ENCODE measurements at regions not wholly inside any gene's neighbourhood (a gene's known extent, or its start where the extent isn't known, plus 50 kb on each side); places are given as distances from the start of the nearest gene placed in this dataset.

DNA sequence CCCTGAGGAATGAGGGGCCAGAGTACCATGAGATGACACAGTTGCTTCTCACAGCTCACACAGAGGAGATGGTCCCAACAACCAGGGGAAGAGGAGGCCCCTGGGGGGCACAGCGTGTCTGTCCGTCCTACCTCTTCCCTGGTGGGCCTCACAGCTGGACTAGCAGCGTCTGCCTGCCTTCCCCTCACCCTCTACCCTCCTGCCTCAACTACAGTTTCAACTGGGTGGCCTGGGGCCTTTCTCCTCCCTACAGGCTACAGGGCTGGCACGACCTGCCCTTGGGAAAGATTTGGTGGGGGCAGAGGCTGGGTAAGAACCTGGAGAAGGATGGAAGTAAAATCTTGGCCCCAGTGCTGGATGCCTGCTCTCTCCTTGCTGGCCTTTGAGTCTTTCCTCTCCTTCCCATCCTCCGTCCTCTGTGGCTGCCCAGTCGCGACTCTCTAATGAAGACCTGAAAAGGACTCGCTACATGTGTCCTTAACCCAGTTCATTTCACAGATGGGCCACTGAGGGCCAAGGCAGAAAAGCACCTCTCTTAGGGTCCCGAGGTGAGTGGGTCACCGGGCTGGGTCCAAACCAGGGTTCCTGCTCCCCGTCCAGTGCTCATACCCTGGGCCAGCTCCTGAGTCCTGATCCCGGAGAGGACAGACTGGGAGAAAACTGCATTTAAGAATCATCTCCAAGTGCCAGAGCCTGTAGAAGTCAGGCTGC lies 232.5 kb downstream of the BCL11B start:
- H3K36me3 ChIP-seq (ENCODE audit: control insufficient read depth in 2 of 2, insufficient read depth in 2 of 2, low read length in 1 of 2) = no peaks in the 10 kb centered on the region
- WGBS = 98% methylated on average over 12 of the region's 12 CpGs
- no peak for DNase-seq (ENCODE audit: low read depth in 6 of 9, low spot score in 9 of 9)
- H3K4me1 ChIP-seq (ENCODE audit: control insufficient read depth in 2 of 2, insufficient read depth in 2 of 2, low read length in 2 of 2) = peaks cover 10 to 31% of the 10 kb centered on the region in 2 donors
- H3K9me3 ChIP-seq (ENCODE audit: control insufficient read depth in 2 of 2, insufficient read depth in 1 of 2, low read length in 1 of 2) = no peaks in the 10 kb centered on the region
- H3K27ac ChIP-seq (ENCODE audit: low read depth in 1 of 2, low read length in 1 of 2) = no peak overlapping the region
- H3K4me3 ChIP-seq (ENCODE audit: low read length in 2 of 2) = no peak overlapping the region
- no peaks in the 10 kb centered on the region for H3K27me3 ChIP-seq (ENCODE audit: control insufficient read depth in 2 of 2, insufficient read depth in 1 of 2, low read length in 1 of 2)

GRCh38 chr14:99040052-99040451 lies 231.9 kb downstream of the BCL11B start:
- H3K4me3 ChIP-seq (ENCODE audit: low read length in 2 of 2) = no peak overlapping the region
- no peak overlapping the region for H3K27ac ChIP-seq (ENCODE audit: low read depth in 1 of 2, low read length in 1 of 2)
- DNase-seq (ENCODE audit: low read depth in 6 of 9, low spot score in 9 of 9) = no peak
- WGBS = 94% methylated on average over 18 of the region's 18 CpGs
- no peaks in the 10 kb centered on the region for H3K9me3 ChIP-seq (ENCODE audit: control insufficient read depth in 2 of 2, insufficient read depth in 1 of 2, low read length in 1 of 2)
- peaks cover 10 to 31% of the 10 kb centered on the region in 2 donors for H3K4me1 ChIP-seq (ENCODE audit: control insufficient read depth in 2 of 2, insufficient read depth in 2 of 2, low read length in 2 of 2)
- no peaks in the 10 kb centered on the region for H3K36me3 ChIP-seq (ENCODE audit: control insufficient read depth in 2 of 2, insufficient read depth in 2 of 2, low read length in 1 of 2)
- no peaks in the 10 kb centered on the region for H3K27me3 ChIP-seq (ENCODE audit: control insufficient read depth in 2 of 2, insufficient read depth in 1 of 2, low read length in 1 of 2)

GRCh38 chr14:99040711-99041110 lies 231.3 kb downstream of the BCL11B start:
- H3K36me3 ChIP-seq (ENCODE audit: control insufficient read depth in 2 of 2, insufficient read depth in 2 of 2, low read length in 1 of 2) = no peaks in the 10 kb centered on the region
- no peak overlapping the region for H3K4me3 ChIP-seq (ENCODE audit: low read length in 2 of 2)
- no peaks in the 10 kb centered on the region for H3K27me3 ChIP-seq (ENCODE audit: control insufficient read depth in 2 of 2, insufficient read depth in 1 of 2, low read length in 1 of 2)
- H3K4me1 ChIP-seq (ENCODE audit: control insufficient read depth in 2 of 2, insufficient read depth in 2 of 2, low read length in 2 of 2) = peaks cover 10 to 31% of the 10 kb centered on the region in 2 donors
- DNase-seq (ENCODE audit: low read depth in 6 of 9, low spot score in 9 of 9) = peak in 1 of 9 donors; percentile 35
- H3K27ac ChIP-seq (ENCODE audit: low read depth in 1 of 2, low read length in 1 of 2) = no peak overlapping the region
- 69% methylated on average over 17 of the region's 17 CpGs for WGBS
- H3K9me3 ChIP-seq (ENCODE audit: control insufficient read depth in 2 of 2, insufficient read depth in 1 of 2, low read length in 1 of 2) = no peaks in the 10 kb centered on the region

- Histone ChIP-seq H3K4me3 (ENCODE audit: low read length in 2 of 2) (no peak overlapping the region), H3K4me1 (ENCODE audit: control insufficient read depth in 2 of 2, insufficient read depth in 2 of 2, low read length in 2 of 2) (peaks cover 10 to 27% of the 10 kb centered on the region in 2 donors), H3K36me3 (ENCODE audit: control insufficient read depth in 2 of 2, insufficient read depth in 2 of 2, low read length in 1 of 2) (no peaks in the 10 kb centered on the region), H3K9me3 (ENCODE audit: control insufficient read depth in 2 of 2, insufficient read depth in 1 of 2, low read length in 1 of 2) (no peaks in the 10 kb centered on the region), H3K27me3 (ENCODE audit: control insufficient read depth in 2 of 2, insufficient read depth in 1 of 2, low read length in 1 of 2) (no peaks in the 10 kb centered on the region), H3K27ac (ENCODE audit: low read depth in 1 of 2, low read length in 1 of 2) (no peak overlapping the region)
- DNase-seq (ENCODE audit: low read depth in 6 of 9, low spot score in 9 of 9) = no peak
- WGBS = 77% methylated on average over 8 of the region's 8 CpGs
These were observed 230.7 kb downstream of the BCL11B start for GRCh38 chr14:99041141-99041819.

DNA sequence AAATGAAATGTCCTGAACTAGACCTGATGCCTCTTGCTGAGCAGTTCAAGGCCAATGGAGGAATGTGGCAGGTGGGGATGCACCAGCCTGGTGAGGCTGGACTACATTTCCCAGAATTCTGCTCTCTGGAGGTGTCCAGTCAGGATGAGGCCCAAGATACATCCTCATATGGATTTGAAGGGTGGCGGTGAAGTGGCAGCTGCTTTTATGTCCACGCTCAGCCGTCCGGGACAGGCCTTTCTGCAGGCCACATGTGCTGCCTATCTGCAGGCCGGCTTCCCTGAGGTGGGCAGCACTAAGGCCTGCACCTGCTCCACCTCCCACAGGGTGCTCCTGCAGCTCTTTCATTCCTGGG lies 230.2 kb downstream of the BCL11B start:
- no peaks in the 10 kb centered on the region for H3K9me3 ChIP-seq (ENCODE audit: control insufficient read depth in 2 of 2, insufficient read depth in 1 of 2, low read length in 1 of 2)
- H3K36me3 ChIP-seq (ENCODE audit: control insufficient read depth in 2 of 2, insufficient read depth in 2 of 2, low read length in 1 of 2) = no peaks in the 10 kb centered on the region
- no peaks in the 10 kb centered on the region for H3K27me3 ChIP-seq (ENCODE audit: control insufficient read depth in 2 of 2, insufficient read depth in 1 of 2, low read length in 1 of 2)
- no peak overlapping the region for H3K4me3 ChIP-seq (ENCODE audit: low read length in 2 of 2)
- DNase-seq (ENCODE audit: low read depth in 6 of 9, low spot score in 9 of 9) = no peak
- WGBS = over 99% methylated on average over 5 of the region's 5 CpGs
- H3K4me1 ChIP-seq (ENCODE audit: control insufficient read depth in 2 of 2, insufficient read depth in 2 of 2, low read length in 2 of 2) = peaks cover 7 to 22% of the 10 kb centered on the region in 2 donors
- H3K27ac ChIP-seq (ENCODE audit: low read depth in 1 of 2, low read length in 1 of 2) = no peak overlapping the region

- Histone ChIP-seq H3K4me3 (ENCODE audit: low read length in 2 of 2) (no peak overlapping the region), H3K9me3 (ENCODE audit: control insufficient read depth in 2 of 2, insufficient read depth in 1 of 2, low read length in 1 of 2) (no peaks in the 10 kb centered on the region), H3K27ac (ENCODE audit: low read depth in 1 of 2, low read length in 1 of 2) (no peak overlapping the region), H3K27me3 (ENCODE audit: control insufficient read depth in 2 of 2, insufficient read depth in 1 of 2, low read length in 1 of 2) (no peaks in the 10 kb centered on the region), H3K36me3 (ENCODE audit: control insufficient read depth in 2 of 2, insufficient read depth in 2 of 2, low read length in 1 of 2) (no peaks in the 10 kb centered on the region), H3K4me1 (ENCODE audit: control insufficient read depth in 2 of 2, insufficient read depth in 2 of 2, low read length in 2 of 2) (peaks cover 3 to 24% of the 10 kb centered on the region in 2 donors)
- DNase-seq (ENCODE audit: low read depth in 6 of 9, low spot score in 9 of 9) = no peak
- 94% methylated on average over 19 of the region's 19 CpGs for WGBS
These were observed 229.4 kb downstream of the BCL11B start for GRCh38 chr14:99042381-99043266.

GRCh38 chr14:99043267-99043615 lies 228.8 kb downstream of the BCL11B start:
- WGBS = 91% methylated on average over 5 of the region's 5 CpGs
- H3K4me1 ChIP-seq (ENCODE audit: control insufficient read depth in 2 of 2, insufficient read depth in 2 of 2, low read length in 2 of 2) = peaks cover 5 to 30% of the 10 kb centered on the region in 2 donors
- H3K27ac ChIP-seq (ENCODE audit: low read depth in 1 of 2, low read length in 1 of 2) = no peak overlapping the region
- no peaks in the 10 kb centered on the region for H3K9me3 ChIP-seq (ENCODE audit: control insufficient read depth in 2 of 2, insufficient read depth in 1 of 2, low read length in 1 of 2)
- no peaks in the 10 kb centered on the region for H3K27me3 ChIP-seq (ENCODE audit: control insufficient read depth in 2 of 2, insufficient read depth in 1 of 2, low read length in 1 of 2)
- DNase-seq (ENCODE audit: low read depth in 6 of 9, low spot score in 9 of 9) = no peak
- H3K36me3 ChIP-seq (ENCODE audit: control insufficient read depth in 2 of 2, insufficient read depth in 2 of 2, low read length in 1 of 2) = no peaks in the 10 kb centered on the region
- H3K4me3 ChIP-seq (ENCODE audit: low read length in 2 of 2) = no peak overlapping the region

DNA sequence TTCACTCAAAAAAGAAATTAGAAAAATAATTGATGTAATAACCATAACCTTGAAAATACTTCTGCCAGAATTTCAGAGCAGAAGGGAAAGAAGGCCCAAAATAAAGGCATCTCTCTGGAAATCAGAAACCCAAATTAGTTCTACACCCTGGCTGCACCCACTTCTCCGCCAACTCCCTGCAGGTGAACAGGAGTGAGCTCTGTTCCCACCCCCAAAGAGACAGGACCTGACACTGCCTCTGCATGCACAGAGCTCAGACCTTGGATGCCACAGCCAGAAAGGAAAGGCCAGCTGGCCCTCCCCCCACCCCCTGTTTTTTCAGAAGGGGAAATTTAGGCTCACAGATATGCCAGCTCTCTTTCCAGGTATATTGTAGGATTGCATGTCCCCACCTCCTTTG lies 228.2 kb downstream of the BCL11B start:
- no peaks in the 10 kb centered on the region for H3K36me3 ChIP-seq (ENCODE audit: control insufficient read depth in 2 of 2, insufficient read depth in 2 of 2, low read length in 1 of 2)
- peaks cover 5 to 35% of the 10 kb centered on the region in 2 donors for H3K4me1 ChIP-seq (ENCODE audit: control insufficient read depth in 2 of 2, insufficient read depth in 2 of 2, low read length in 2 of 2)
- DNase-seq (ENCODE audit: low read depth in 6 of 9, low spot score in 9 of 9) = no peak
- H3K4me3 ChIP-seq (ENCODE audit: low read length in 2 of 2) = no peak overlapping the region
- no peaks in the 10 kb centered on the region for H3K27me3 ChIP-seq (ENCODE audit: control insufficient read depth in 2 of 2, insufficient read depth in 1 of 2, low read length in 1 of 2)
- H3K27ac ChIP-seq (ENCODE audit: low read depth in 1 of 2, low read length in 1 of 2) = no peak overlapping the region
- WGBS = 96% methylated on average over 1 of the region's 1 CpG
- no peaks in the 10 kb centered on the region for H3K9me3 ChIP-seq (ENCODE audit: control insufficient read depth in 2 of 2, insufficient read depth in 1 of 2, low read length in 1 of 2)
